ENCODE measurements at regions not wholly inside any gene's neighbourhood (a gene's known extent, or its start where the extent isn't known, plus 50 kb on each side); places are given as distances from the start of the nearest gene placed in this dataset.

DNA sequence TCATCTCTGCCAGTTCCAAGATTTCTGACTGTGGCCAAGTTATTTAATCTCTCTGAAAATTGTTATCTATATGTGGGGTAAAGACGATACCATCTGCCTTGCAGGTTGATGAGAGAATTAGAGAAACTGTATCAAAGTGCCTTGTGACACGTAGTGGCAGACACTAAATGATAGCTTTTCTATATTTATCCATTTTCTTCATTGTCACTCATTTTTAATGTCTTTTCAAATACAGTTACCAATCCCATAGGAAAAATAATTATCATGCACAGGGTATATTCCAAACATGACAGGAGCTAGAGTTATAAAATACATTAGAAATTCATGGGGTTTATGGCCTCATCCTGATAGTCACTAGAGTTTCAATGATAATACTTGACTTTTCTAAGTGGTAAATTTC, 95.6 kb upstream of the NOL4 start:
- H3K4me1 ChIP-seq (ENCODE audit: control insufficient read depth, insufficient read depth, low read length), result no peaks in the 10 kb centered on the region
- DNase-seq (ENCODE audit: low read depth, low spot score), result no peak
- intact Hi-C loops (cut with micrococcal nuclease; ENCODE audit: unreplicated experiment), result no loop called here

DNA sequence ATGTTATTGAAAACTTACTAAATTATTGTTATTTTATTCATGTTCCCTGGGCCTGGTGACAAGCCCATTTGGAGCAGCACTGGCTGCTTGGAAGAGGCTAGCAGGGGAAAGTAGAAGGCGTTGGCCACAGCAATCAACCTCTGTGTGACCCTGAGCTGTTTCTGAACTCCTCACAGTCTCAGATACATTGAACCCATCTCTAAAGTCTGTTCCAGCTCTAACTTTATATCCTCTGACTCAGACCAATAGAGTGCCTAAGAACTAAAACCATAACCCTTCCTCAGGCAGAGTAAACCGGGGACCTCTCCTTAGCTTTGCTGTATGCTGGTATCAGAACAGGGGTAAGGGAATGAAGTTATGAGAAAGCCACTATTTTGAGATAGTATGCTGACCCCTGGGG, 96.4 kb upstream of the NOL4 start:
- no peak overlapping the region for H3K4me3 ChIP-seq (ENCODE audit: low read depth in 2 of 2, low read length in 2 of 2)
- no peak for TF ChIP-seq SIN3A (IDR thresholded peaks at IDR 0.05; ENCODE audit: borderline replicate concordance, insufficient read depth, low read depth, low read length)
- TF ChIP-seq, protein P1, sequence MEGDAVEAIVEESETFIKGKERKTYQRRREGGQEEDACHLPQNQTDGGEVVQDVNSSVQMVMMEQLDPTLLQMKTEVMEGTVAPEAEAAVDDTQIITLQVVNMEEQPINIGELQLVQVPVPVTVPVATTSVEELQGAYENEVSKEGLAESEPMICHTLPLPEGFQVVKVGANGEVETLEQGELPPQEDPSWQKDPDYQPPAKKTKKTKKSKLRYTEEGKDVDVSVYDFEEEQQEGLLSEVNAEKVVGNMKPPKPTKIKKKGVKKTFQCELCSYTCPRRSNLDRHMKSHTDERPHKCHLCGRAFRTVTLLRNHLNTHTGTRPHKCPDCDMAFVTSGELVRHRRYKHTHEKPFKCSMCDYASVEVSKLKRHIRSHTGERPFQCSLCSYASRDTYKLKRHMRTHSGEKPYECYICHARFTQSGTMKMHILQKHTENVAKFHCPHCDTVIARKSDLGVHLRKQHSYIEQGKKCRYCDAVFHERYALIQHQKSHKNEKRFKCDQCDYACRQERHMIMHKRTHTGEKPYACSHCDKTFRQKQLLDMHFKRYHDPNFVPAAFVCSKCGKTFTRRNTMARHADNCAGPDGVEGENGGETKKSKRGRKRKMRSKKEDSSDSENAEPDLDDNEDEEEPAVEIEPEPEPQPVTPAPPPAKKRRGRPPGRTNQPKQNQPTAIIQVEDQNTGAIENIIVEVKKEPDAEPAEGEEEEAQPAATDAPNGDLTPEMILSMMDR (IDR thresholded peaks at IDR 0.05), result no peak
- no peak for TF ChIP-seq TCF7L2 (IDR thresholded peaks at IDR 0.05; ENCODE audit: low read depth, low read length)
- TF ChIP-seq, protein P2, sequence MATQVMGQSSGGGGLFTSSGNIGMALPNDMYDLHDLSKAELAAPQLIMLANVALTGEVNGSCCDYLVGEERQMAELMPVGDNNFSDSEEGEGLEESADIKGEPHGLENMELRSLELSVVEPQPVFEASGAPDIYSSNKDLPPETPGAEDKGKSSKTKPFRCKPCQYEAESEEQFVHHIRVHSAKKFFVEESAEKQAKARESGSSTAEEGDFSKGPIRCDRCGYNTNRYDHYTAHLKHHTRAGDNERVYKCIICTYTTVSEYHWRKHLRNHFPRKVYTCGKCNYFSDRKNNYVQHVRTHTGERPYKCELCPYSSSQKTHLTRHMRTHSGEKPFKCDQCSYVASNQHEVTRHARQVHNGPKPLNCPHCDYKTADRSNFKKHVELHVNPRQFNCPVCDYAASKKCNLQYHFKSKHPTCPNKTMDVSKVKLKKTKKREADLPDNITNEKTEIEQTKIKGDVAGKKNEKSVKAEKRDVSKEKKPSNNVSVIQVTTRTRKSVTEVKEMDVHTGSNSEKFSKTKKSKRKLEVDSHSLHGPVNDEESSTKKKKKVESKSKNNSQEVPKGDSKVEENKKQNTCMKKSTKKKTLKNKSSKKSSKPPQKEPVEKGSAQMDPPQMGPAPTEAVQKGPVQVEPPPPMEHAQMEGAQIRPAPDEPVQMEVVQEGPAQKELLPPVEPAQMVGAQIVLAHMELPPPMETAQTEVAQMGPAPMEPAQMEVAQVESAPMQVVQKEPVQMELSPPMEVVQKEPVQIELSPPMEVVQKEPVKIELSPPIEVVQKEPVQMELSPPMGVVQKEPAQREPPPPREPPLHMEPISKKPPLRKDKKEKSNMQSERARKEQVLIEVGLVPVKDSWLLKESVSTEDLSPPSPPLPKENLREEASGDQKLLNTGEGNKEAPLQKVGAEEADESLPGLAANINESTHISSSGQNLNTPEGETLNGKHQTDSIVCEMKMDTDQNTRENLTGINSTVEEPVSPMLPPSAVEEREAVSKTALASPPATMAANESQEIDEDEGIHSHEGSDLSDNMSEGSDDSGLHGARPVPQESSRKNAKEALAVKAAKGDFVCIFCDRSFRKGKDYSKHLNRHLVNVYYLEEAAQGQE (IDR thresholded peaks at IDR 0.05; ENCODE audit: insufficient read depth in 1 of 2, low read depth in 2 of 2, low read length in 1 of 2), result no peak
- TF ChIP-seq POLR2AphosphoS5 (IDR thresholded peaks at IDR 0.05; ENCODE audit: low read depth, low read length), result no peak
- in situ Hi-C loops (cut with HindIII; ENCODE audit: low pct_unique_long_range_greater_than_20kb, low sequenced_read_pairs), result no loop called here
- no peak for ATAC-seq
- intact Hi-C loops (cut with micrococcal nuclease; ENCODE audit: unreplicated experiment), result no loop called here
- ChIA-PET POLR2A (no interaction called here), CTCF (interaction anchor here (0.6 to 0.7 kb wide), 2 partner anchors 166 to 199 kb away, joined by 4 to 6 read pairs; no protein-coding TSS in a partner anchor)
- H3K4me1 ChIP-seq (ENCODE audit: control insufficient read depth, insufficient read depth, low read length), result no peaks in the 10 kb centered on the region
- H3K9me3 ChIP-seq (ENCODE audit: control insufficient read depth, insufficient read depth, low read depth, low read length), result no peaks in the 10 kb centered on the region
- no peaks in the 10 kb centered on the region for H3K27me3 ChIP-seq (ENCODE audit: control insufficient read depth, insufficient read depth, low read length)
- H3K27ac ChIP-seq (ENCODE audit: low read length), result no peak overlapping the region
- no TSS peak for BruUV-seq (replicated peaks)
- DNase-seq (ENCODE audit: low read depth, low spot score), result no peak
- no peaks in the 10 kb centered on the region for H3K36me3 ChIP-seq (ENCODE audit: control insufficient read depth, insufficient read depth, low read length)

More for the DNA sequence above, 95.6 kb upstream of the NOL4 start:
- no peak overlapping the region for H3K27ac ChIP-seq (ENCODE audit: low read length)
- no peaks in the 10 kb centered on the region for H3K9me3 ChIP-seq (ENCODE audit: control insufficient read depth, insufficient read depth, low read depth, low read length)
- BruUV-seq (replicated peaks), result no TSS peak
- no peak for ATAC-seq
- H3K27me3 ChIP-seq (ENCODE audit: control insufficient read depth, insufficient read depth, low read length), result no peaks in the 10 kb centered on the region
- in situ Hi-C loops (cut with HindIII; ENCODE audit: low pct_unique_long_range_greater_than_20kb, low sequenced_read_pairs), result no loop called here
- ChIA-PET CTCF (interaction anchor here (0.6 to 0.7 kb wide), 2 partner anchors 167 to 198 kb away, joined by 4 to 6 read pairs; no protein-coding TSS in a partner anchor), POLR2A (no interaction called here)
- no peak overlapping the region for H3K4me3 ChIP-seq (ENCODE audit: low read depth in 2 of 2, low read length in 2 of 2)
- no peaks in the 10 kb centered on the region for H3K36me3 ChIP-seq (ENCODE audit: control insufficient read depth, insufficient read depth, low read length)
- no peak for TF ChIP-seq POLR2AphosphoS5 (IDR thresholded peaks at IDR 0.05; ENCODE audit: low read depth, low read length)
- TF ChIP-seq, protein P2 (IDR thresholded peaks at IDR 0.05; ENCODE audit: insufficient read depth in 1 of 2, low read depth in 2 of 2, low read length in 1 of 2), result no peak
- no peak for TF ChIP-seq TCF7L2 (IDR thresholded peaks at IDR 0.05; ENCODE audit: low read depth, low read length)
- TF ChIP-seq, protein P1 (IDR thresholded peaks at IDR 0.05), result no peak
- TF ChIP-seq SIN3A (IDR thresholded peaks at IDR 0.05; ENCODE audit: borderline replicate concordance, insufficient read depth, low read depth, low read length), result no peak

Measured in Panc1 (cell line).